Stimulated activated CD4-positive, alpha-beta T cell treated with anti-CD3 and anti-CD28 coated beads, Interleukin-12 subunit alpha, Interleukin-12 subunit beta, amount 100 ng/mL, for 48 hours (primary cell): ENCODE measurements at regions not wholly inside any gene's neighbourhood (a gene's known extent, or its start where the extent isn't known, plus 50 kb on each side); places are given as distances from the start of the nearest gene placed in this dataset.

ENCODE experiments used
- DNase-seq, 3 donors: peaks; one replicate each; pipeline ENCODE4 v3.0.0-alpha.2; 2020; ENCODE audit warnings: low read depth in 2 of 3, low spot score in 1 of 3

DNA sequence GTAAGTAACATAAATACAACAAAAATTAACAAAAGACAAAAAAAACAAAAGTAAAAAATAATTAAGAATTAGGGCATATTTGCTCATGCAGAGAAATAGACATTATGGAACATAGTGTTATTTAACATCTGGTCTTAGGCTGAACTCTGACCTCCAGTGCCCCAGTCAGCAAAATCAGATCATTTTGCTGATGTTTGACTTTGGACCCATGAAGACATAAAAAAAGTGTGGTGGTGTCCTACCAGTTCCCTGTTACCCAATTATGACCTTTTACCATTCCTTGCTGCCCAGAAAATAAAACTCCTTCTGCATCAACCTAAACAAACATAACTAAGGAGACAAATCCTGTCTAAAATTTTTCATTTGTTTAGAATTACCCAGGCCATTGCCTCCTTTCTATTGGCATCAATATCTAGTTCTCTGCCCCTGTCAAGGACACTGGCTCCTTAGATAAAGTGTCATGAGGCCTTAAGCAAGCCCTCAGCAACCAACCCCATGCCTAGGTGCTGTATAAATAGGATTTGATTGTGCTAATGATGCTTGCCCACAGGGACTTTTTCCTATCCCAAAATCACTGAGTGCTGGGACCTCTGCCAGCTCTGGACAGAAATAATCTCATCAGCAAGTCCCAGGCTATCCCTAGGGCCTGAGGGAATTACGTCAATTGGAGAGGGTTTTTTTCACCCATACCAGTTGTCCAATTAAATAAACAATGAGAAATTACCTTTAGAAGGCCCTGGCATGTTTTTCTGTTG lies 334.5 kb upstream of the UMPS start:
- no peak for DNase-seq

DNA sequence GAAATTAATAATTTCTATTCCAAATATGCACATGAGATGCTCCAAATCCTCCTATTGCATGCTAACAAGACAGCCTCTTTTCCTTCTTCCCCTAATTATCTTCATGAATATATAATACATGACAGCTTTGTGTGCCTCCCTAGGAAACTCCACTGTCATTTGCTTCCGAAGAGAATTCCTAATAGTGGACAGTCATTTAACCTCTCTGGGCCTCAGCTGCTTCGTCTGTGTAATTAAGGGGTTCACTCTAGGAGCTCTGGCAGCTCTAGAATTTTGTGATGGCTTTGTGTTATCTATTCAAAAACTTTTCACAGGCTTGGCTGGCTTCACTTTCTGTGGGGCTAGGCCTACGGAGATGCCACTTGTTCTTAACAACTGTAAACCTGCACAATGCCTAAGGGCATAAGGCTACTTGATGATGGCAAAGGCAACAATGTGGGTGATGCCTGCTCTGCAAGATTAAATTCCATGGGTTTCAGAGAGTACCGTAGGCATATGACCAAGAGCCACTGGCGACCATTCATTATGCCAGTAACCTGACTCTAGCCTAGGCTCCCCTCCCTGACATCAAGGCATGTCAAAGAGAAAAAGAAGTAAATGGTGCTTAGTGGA lies 333.8 kb upstream of the UMPS start:
- DNase-seq = no peak

DNA sequence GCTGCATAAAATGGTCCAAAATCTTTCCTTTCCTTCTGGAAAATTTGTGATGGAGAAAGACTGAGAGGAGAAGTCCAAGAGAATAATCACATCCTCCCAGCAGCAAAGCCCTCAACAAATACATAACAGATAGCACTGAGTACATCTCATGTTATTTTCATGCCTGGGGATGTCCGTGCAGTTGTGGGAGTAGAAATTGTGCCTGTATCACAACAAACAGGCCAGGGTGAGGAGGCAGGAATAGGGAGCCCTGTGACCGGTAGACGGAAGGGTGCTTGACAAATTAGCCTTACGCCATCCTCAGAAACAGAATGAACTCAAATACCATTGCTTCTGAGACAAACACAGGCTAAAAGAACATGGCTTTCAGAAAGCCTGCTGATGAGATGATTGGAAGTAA lies 333.2 kb upstream of the UMPS start:
- DNase-seq = no peak

DNA sequence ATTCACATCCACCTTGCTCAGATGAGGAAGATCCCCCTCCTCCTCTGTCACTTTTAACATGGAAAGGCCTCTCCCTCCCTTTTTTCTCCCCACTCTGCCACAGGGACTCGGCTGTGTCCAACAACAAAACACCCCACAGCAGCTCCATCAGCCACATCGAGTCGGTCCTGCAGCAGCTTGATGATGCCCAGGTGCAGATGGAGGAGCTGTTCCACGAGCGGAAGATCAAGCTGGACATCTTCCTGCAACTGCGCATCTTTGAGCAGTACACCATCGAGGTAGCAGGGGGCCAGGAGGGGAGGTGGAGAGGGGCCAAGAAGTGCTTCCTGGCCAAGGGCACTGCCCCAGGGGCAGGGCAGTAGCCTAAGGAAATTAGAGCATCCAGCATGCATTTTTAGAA lies 331.7 kb upstream of the UMPS start:
- no peak for DNase-seq

DNA sequence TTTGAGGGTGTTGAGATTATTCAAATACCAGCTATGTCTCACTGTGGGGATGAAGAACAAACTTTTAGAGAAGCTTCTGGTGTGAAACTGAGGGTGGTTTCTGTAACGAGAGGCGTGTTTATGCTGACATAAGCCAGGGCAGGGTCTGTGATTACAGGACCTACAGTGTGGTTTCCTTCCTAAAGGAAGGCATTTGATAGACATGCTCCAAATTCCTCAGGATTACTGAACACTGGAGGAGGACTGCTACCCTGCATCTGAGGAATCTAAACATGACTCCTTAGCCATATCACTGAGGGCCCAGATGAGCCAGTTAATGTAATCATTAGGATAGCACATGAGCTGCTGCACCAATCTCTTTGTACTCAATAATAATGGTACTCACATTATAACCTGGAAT lies 328.4 kb upstream of the UMPS start:
- DNase-seq = no peak

DNA sequence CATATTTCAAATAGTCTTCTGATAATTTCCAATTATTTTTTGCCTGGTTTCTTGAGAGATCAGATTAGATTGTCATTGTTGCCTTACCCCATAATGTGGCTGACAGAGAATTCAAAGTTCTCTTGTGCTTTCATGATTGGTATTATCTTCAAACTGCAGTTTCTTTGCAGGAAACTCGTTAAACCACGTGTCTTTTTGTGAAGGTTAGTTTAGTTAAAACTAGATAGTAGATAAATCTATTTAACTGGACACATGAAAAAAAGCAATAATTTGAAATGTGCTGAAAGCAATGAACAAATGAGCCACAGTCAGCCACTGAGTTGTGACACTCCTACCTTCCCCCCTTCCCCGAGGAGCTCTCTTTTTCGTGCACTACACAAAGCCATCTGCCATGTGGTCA lies 327.5 kb upstream of the UMPS start:
- no peak for DNase-seq

- DNase-seq = no peak
Measured at GRCh38 chr3:124404621-124405020, 325.6 kb upstream of the UMPS start.

DNA sequence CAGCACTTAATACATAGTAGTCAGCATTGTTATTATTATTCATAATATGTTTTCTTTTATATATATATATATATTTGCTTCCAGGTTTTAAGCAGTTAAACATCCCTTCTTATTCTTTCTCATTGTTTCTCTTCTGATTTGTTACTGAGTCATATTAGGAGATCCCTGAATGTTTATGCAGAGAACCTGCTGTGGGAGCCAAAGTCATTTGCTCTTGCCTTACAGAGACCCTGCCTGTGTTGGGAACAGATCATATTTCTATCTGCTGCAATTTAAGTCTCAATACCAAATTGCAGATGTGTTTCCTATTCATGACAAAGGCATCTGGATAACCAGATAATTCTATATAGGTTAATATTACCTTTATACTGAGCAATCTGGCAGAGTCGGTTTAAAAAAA lies 323.0 kb upstream of the UMPS start:
- DNase-seq = no peak

DNA sequence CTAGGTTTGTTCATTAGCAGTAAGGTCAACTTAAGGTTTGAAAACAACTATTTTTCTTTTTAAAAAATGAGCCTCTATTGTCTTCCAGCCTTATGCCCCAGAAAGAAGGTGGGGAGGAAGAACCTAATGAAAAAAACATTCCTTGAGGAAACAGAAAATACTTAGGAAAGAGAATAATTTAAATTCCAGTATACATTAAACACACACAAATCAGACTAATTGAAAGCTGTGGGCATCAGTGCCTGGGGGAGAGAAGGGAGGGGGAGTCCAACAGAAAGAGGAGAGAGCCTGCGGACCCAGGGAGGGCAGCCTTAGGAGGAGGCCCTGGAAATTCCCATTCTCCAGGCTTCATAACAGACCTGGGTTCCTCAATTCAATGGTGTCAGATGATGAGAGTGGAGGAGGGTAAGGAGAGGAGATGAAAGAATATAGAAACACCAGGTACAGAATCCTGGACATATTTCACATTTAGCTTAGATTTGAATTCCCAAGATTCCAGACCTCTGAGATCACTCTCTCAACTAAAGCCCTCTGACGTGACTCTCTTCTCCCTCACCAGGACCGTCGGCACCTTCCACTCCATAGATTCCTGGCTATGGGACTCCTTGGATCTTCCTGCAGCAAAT lies 320.5 kb upstream of the UMPS start:
- DNase-seq = no peak

- no peak for DNase-seq
Measured at GRCh38 chr3:124410471-124410870, 319.8 kb upstream of the UMPS start.

DNA sequence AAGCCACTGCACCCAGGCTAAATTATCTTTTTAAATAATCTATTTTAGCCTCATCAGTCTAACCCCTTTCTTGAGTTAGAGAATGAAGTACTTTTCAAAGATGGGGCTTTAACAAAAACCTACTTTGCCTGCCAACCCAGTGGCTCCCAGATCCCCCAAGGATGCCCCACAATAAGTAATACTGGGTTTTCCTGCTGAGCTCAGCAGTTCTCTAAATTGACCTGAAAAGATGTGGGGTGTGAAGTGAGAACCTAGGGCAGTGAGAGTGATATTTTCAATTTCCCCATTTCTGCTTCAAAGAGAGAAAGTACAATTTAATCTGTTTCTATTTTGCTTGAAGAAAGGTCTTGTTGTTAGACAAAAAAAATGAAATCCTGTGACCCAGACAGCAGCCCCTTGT lies 318.5 kb upstream of the UMPS start:
- no peak for DNase-seq

GRCh38 chr3:124412644-124413043 lies 317.6 kb upstream of the UMPS start:
- DNase-seq = no peak

DNA sequence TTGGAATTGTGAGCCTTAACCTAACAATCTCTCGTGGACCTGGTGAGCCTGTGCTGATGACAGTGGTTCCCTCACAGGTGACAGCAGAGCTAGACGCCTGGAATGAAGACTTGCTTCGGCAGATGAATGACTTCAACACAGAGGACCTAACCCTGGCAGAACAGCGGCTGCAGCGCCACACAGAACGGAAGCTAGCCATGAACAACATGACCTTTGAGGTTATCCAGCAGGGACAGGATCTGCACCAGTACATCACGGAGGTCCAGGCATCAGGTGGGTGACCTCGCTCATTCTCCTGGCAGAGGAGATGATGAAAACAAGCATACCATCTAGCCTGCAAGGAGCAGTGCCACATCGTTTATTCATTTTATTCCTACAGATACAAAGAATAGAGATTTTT lies 316.9 kb upstream of the UMPS start:
- no peak for DNase-seq

DNA sequence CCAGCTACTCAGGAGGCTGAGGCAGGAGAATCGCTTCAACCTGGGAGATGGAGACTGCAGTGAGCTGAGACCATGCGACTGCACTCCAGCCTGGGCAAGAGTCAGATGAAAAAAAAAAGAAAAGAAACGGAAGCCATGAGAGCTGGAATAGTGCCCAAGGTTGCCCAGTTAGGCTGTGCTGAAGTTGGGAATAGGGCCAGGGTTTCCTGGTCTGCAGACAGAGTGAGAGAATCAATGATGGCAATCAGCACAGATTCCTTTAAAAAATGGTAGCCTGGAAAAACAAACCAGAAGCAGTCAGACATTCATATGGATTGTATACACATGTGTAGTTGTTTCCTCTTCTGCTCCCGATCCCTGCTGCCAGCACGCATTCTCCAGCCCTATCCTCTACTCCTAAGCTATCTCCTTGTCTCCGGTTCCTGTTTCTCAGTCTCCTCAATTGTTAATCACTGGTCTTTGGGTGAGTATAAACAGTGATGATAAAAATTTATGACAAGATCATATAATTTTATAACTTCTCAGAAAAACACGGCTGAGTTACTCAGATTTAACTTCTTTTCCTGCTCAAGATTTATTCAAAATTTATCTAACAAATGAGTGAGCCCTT lies 316.2 kb upstream of the UMPS start:
- no peak for DNase-seq

- no peak for DNase-seq
Measured at GRCh38 chr3:124415446-124415960, 314.7 kb upstream of the UMPS start.

- no peak for DNase-seq
Measured at GRCh38 chr3:124419303-124419702, 310.9 kb upstream of the UMPS start.

GRCh38 chr3:124420392-124420791 lies 309.9 kb upstream of the UMPS start:
- DNase-seq = no peak

DNA sequence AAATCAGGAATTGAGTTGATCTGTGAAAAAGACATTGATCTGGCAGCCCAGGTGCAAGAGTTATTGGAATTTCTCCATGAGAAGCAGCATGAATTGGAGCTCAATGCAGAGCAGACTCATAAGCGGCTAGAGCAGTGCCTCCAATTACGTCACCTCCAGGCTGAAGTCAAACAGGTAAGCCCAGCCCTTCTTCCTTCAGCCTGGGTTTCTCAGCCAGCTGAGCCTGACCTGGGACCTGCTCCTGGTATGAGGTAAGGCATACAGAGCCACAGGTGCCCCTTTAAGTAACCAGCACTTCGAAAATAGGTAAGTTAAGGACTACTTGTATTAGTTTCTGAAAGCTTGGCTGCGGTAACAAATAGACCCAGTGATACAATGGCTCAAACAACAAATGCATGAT lies 307.4 kb upstream of the UMPS start:
- DNase-seq = no peak

DNA sequence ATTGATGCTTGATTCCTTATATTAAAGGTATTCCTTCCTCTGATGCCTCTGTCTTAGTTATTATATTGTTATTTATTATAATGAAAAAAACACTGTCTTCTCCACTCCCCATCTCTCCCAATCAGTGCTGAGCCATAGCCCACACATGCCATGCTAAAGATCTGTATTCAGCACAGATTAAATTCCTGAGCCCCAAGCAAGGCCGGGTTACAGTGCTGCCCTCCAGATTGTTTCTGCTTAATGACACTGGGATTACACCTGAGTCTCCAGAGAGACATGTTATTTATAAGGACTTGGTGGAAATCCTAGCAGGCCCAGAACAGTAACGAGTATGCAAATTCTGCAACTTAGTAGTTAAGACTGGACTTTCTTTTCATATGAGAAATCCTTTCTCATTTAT lies 305.9 kb upstream of the UMPS start:
- no peak for DNase-seq

DNA sequence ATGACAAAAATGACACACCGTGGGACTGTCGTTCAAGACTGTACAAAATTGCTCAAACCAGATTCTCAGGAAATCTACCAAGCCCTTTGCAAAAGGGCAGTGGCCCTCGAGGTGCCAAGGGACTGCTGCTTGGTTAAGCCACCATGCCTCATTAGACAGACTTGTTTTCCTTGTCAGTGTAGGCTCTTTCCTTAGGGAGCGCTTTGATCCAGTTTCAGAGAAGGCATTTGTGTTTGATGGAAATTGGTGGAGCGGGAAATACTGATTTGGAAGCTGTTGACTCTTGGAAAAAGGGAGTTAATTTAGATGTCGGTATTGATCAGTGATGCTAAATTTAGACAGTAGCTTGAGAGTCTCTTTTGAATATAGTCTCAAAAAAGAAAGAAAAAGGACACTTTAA lies 304.3 kb upstream of the UMPS start:
- DNase-seq = no peak

- DNase-seq = no peak
Measured at GRCh38 chr3:124428372-124429128, 301.7 kb upstream of the UMPS start.
